H1 (cell line): ENCODE measurements at regions not wholly inside any gene's neighbourhood (a gene's known extent, or its start where the extent isn't known, plus 50 kb on each side); places are given as distances from the start of the nearest gene placed in this dataset.

Experiments used
- CTCF ChIA-PET: fragments of 300-600 bp; sonication (Branson Sonifier 250); formaldehyde crosslinking; loops from one replicate; lab custom pipeline; 2021; ENCODE audit not compliant: partially characterized antibody; lab: Charles Lee
- POLR2A ChIA-PET: fragments of 300-600 bp; sonication (Branson Sonifier 250); formaldehyde crosslinking; loops from one replicate; lab custom pipeline; 2021; ENCODE audit warnings: inconsistent platforms; ENCODE audit not compliant: partially characterized antibody; lab: Charles Lee
- DNase-seq, 2 experiments: peaks; one replicate each; pipeline versions ENCODE4 v3.0.0 to v3.0.0-alpha.2; 2010 to 2022; ENCODE audit warnings: low spot score in 2 of 2, low read depth in 1 of 2, mixed read lengths in 1 of 2
- FAIRE-seq: peaks from 2 replicates; lab custom pipeline; 2011; peaks lifted over from hg19 to GRCh38; lab: Jason Lieb, UNC
- H2AFZ ChIP-seq: 2 replicates; pipeline ENCODE4 v1.8.1; 2012; ENCODE audit warnings: low read length, inconsistent platforms
- H2AK5ac ChIP-seq: 2 replicates; pipeline ENCODE4 v1.6.1; 2013; ENCODE audit warnings: low read depth, low read length
- H2BK120ac ChIP-seq: replicated peaks from 2 replicates; pipeline ENCODE3; 2013; ENCODE audit warnings: low read depth, low read length, inconsistent platforms
- H2BK12ac ChIP-seq: 2 replicates; pipeline ENCODE4 v1.6.1; 2013; ENCODE audit warnings: low read depth, low read length
- H2BK15ac ChIP-seq: 2 replicates; pipeline ENCODE4 v1.6.1; 2013; ENCODE audit warnings: low read length
- H2BK20ac ChIP-seq: 2 replicates; pipeline ENCODE4 v1.6.1; 2013; ENCODE audit warnings: low read length
- H2BK5ac ChIP-seq: 2 replicates; pipeline ENCODE4 v1.6.1; 2013; ENCODE audit warnings: low read depth, low read length
- H3K14ac ChIP-seq: 2 replicates; pipeline ENCODE4 v1.6.1; 2013; ENCODE audit warnings: inconsistent platforms; ENCODE audit not compliant: insufficient read length
- H3K18ac ChIP-seq: 2 replicates; pipeline ENCODE4 v1.6.1; 2013; ENCODE audit warnings: low read length; ENCODE audit errors: extremely low read depth
- H3K23ac ChIP-seq: 2 replicates; pipeline ENCODE4 v1.6.1; 2013; ENCODE audit warnings: inconsistent platforms; ENCODE audit not compliant: insufficient read length
- H3K23me2 ChIP-seq: 2 replicates; pipeline ENCODE4 v1.6.1; 2013; ENCODE audit warnings: low read depth, low read length
- H3K27ac ChIP-seq: 2 replicates; pipeline ENCODE4 v1.6.1; 2011; ENCODE audit warnings: low read depth, low read length, inconsistent platforms
- H3K27me3 ChIP-seq, 4 experiments: replicated peaks in 1 of 4; 1 replicate in 1 of 4; 2 replicates in 3 of 4; pipeline versions ENCODE4 v1.6.1 to v1.8.1; 2011 to 2013; ENCODE audit warnings: low read length in 3 of 4, mild to moderate bottlenecking in 3 of 4, inconsistent platforms in 2 of 4, mixed read lengths in 2 of 4, moderate library complexity in 1 of 4; ENCODE audit not compliant: control insufficient read depth in 3 of 4, insufficient read depth in 3 of 4; ENCODE audit errors: extremely low read depth in 1 of 4
- H3K36me3 ChIP-seq, 4 experiments: 2 replicates each; pipeline versions ENCODE4 v1.6.1 to v1.8.1; 2011 to 2013; ENCODE audit warnings: mild to moderate bottlenecking in 4 of 4, low read length in 3 of 4, moderate library complexity in 2 of 4, control low read depth in 1 of 4, inconsistent platforms in 1 of 4; ENCODE audit not compliant: insufficient read depth in 4 of 4, control insufficient read depth in 2 of 4
- H3K4ac ChIP-seq: replicated peaks from 2 replicates; pipeline ENCODE3; 2013; ENCODE audit warnings: low read length, low read depth, mixed read lengths, inconsistent platforms; ENCODE audit not compliant: insufficient read length
- H3K4me1 ChIP-seq, 4 experiments: replicated peaks in 1 of 4; 1 replicate in 1 of 4; 2 replicates in 3 of 4; pipeline versions ENCODE4 v1.6.1 to v1.8.1; 2011 to 2013; ENCODE audit warnings: low read length in 3 of 4, inconsistent platforms in 2 of 4, mixed read lengths in 1 of 4; ENCODE audit not compliant: insufficient read depth in 4 of 4, control insufficient read depth in 3 of 4
- H3K4me2 ChIP-seq, 2 experiments: 2 replicates each; pipeline versions ENCODE4 v1.6.1 to v1.8.1; 2011 to 2013; ENCODE audit warnings: low read depth in 2 of 2, low read length in 2 of 2, control low read depth in 1 of 2, inconsistent platforms in 1 of 2, mild to moderate bottlenecking in 1 of 2; ENCODE audit not compliant: insufficient read depth in 1 of 2
- H3K4me3 ChIP-seq, 4 experiments: fragments of 200-600, 300-600 bp in 1 of 4; sonication (generic), shearing (Covaris generic), sonication (Bioruptor Twin) in 1 of 4; 2 replicates each; pipeline versions ENCODE4 v1.5.1 to v1.8.1; 2011 to 2016; ENCODE audit warnings: low read length in 4 of 4, low read depth in 3 of 4, control low read depth in 2 of 4, inconsistent platforms in 2 of 4, mild to moderate bottlenecking in 2 of 4, mixed read lengths in 1 of 4, moderate library complexity in 1 of 4; ENCODE audit not compliant: insufficient read depth in 2 of 4; ENCODE audit errors: extremely low read depth in 1 of 4
- H3K56ac ChIP-seq: replicated peaks from 2 replicates; pipeline ENCODE3; 2013; ENCODE audit warnings: low read depth, mild to moderate bottlenecking, mixed read lengths, low read length, inconsistent platforms; ENCODE audit not compliant: insufficient read length
- H3K79me1 ChIP-seq: 2 replicates; pipeline ENCODE4 v1.6.1; 2013; ENCODE audit warnings: low read depth, low read length, control low read depth
- H3K79me2 ChIP-seq, 2 experiments: 2 replicates each; pipeline versions ENCODE4 v1.6.1 to v1.8.1; 2012 to 2013; ENCODE audit warnings: low read length in 2 of 2, mild to moderate bottlenecking in 2 of 2, inconsistent platforms in 1 of 2; ENCODE audit not compliant: insufficient read depth in 2 of 2, control insufficient read depth in 1 of 2
- H3K9ac ChIP-seq, 4 experiments: replicated peaks in 1 of 4; 1 replicate in 1 of 4; 2 replicates in 3 of 4; pipeline versions ENCODE4 v1.6.1 to v1.8.1; 2011 to 2013; ENCODE audit warnings: low read depth in 3 of 4, low read length in 3 of 4, control low read depth in 2 of 4, mild to moderate bottlenecking in 2 of 4, moderate library complexity in 2 of 4, inconsistent platforms in 1 of 4; ENCODE audit errors: extremely low read depth in 1 of 4
- H3K9me3 ChIP-seq, 2 experiments: 2 replicates each; pipeline versions ENCODE4 v1.6.1 to v1.8.1; 2012 to 2013; ENCODE audit warnings: mild to moderate bottlenecking in 2 of 2, moderate library complexity in 2 of 2, control low read depth in 1 of 2, inconsistent platforms in 1 of 2, low read depth in 1 of 2, low read length in 1 of 2, mixed read lengths in 1 of 2; ENCODE audit not compliant: insufficient read depth in 2 of 2
- H4K20me1 ChIP-seq, 2 experiments: replicated peaks in 1 of 2; 2 replicates each; pipeline versions ENCODE3 to v1.8.1; 2011 to 2013; ENCODE audit warnings: inconsistent platforms in 2 of 2, low read length in 2 of 2, mild to moderate bottlenecking in 1 of 2; ENCODE audit not compliant: insufficient read depth in 2 of 2, control insufficient read depth in 1 of 2
- H4K5ac ChIP-seq: 2 replicates; pipeline ENCODE4 v1.6.1; 2013; ENCODE audit warnings: low read length, low read depth, mixed read lengths, inconsistent platforms; ENCODE audit not compliant: insufficient read length
- H4K8ac ChIP-seq: 2 replicates; pipeline ENCODE4 v1.8.0; 2013; ENCODE audit warnings: mild to moderate bottlenecking, moderate library complexity, low read length, inconsistent platforms; ENCODE audit not compliant: insufficient read depth; ENCODE audit errors: extremely low read depth
- H4K91ac ChIP-seq: replicated peaks from 2 replicates; pipeline ENCODE3; 2013; ENCODE audit warnings: low read length, mixed read lengths, inconsistent platforms; ENCODE audit not compliant: insufficient read length
- BACH1 ChIP-seq: IDR thresholded peaks from 2 replicates; pipeline ENCODE4 v1.6.1; 2012; ENCODE audit warnings: low read length, improper control_type of control experiment
- CTCF ChIP-seq, 3 experiments: IDR thresholded peaks; 1 replicate in 2 of 3; 2 replicates in 1 of 3; pipeline versions ENCODE4 v1.5.1 to v1.6.1; 2011; ENCODE audit warnings: low read length in 3 of 3, mild to moderate bottlenecking in 3 of 3, inconsistent platforms in 2 of 3, low read depth in 1 of 3, moderate library complexity in 1 of 3; ENCODE audit not compliant: insufficient read depth in 1 of 3; ENCODE audit errors: control extremely low read depth in 1 of 3
- EP300 ChIP-seq, 2 experiments: IDR thresholded peaks; 1 replicate in 1 of 2; 2 replicates in 1 of 2; pipeline ENCODE4 v1.6.1; 2011 to 2012; ENCODE audit warnings: low read depth in 2 of 2, low read length in 2 of 2, mild to moderate bottlenecking in 2 of 2, borderline replicate concordance in 1 of 2, inconsistent platforms in 1 of 2, moderate library complexity in 1 of 2
- HDAC2 ChIP-seq, 2 experiments: fragments of 300-600 bp in 1 of 2; sonication (generic) in 1 of 2; IDR thresholded peaks; 2 replicates each; pipeline ENCODE4 v1.6.1; 2011 to 2012; ENCODE audit warnings: low read depth in 2 of 2, low read length in 2 of 2, mild to moderate bottlenecking in 2 of 2, moderate library complexity in 2 of 2, borderline replicate concordance in 1 of 2, inconsistent platforms in 1 of 2
- HDAC6 ChIP-seq: IDR thresholded peaks from one replicate; pipeline ENCODE4 v1.7.1; 2012; ENCODE audit warnings: low read depth, mild to moderate bottlenecking, inconsistent platforms, low read length, moderate library complexity
- KDM5A ChIP-seq: fragments of 200-600 bp; IDR thresholded peaks from 2 replicates; pipeline ENCODE4 v1.7.1; 2012; ENCODE audit warnings: mild to moderate bottlenecking, low read length, inconsistent platforms, mixed read lengths
- RAD21 ChIP-seq, 2 experiments: IDR thresholded peaks in 1 of 2; conservative IDR thresholded peaks in 1 of 2; 2 replicates each; pipeline ENCODE4 v1.6.1; 2011; ENCODE audit warnings: low read depth in 2 of 2, low read length in 2 of 2, improper control_type of control experiment in 1 of 2, inconsistent platforms in 1 of 2, mild to moderate bottlenecking in 1 of 2, moderate library complexity in 1 of 2
- RBBP5 ChIP-seq: IDR thresholded peaks from 2 replicates; pipeline ENCODE4 v1.7.1; 2012; ENCODE audit warnings: low read depth, mild to moderate bottlenecking, inconsistent platforms, low read length, moderate library complexity, borderline replicate concordance
- YY1 ChIP-seq: IDR thresholded peaks from 2 replicates; pipeline ENCODE4 v1.6.1; 2011; ENCODE audit warnings: low read depth, mild to moderate bottlenecking, low read length
- WGBS, 2 experiments: shearing (Covaris generic) in 1 of 2; methylation state at CpG; one replicate each; pipeline versions ENCODE4 v1.1.6 to v1.1.7; 2013 to 2015; ENCODE audit warnings: low lambda C conversion rate in 2 of 2, mixed read lengths in 2 of 2, inconsistent platforms in 1 of 2, low coverage in 1 of 2, missing lambda C conversion rate in 1 of 2; ENCODE audit not compliant: insufficient replicate concordance in 2 of 2, insufficient coverage in 1 of 2, insufficient read length in 1 of 2; ENCODE audit errors: extremely low coverage in 1 of 2, missing lambda C conversion rate in 1 of 2; 5-methylcytosine and 5-hydroxymethylcytosine counted together

GRCh38 chr16:17839272-17839671 is 368.5 kb upstream of the XYLT1 start:
- Histone ChIP-seq H3K4me3 (no peak overlapping the region), H3K4ac (no peak overlapping the region), H3K27me3 (no peaks in the 10 kb centered on the region), H3K9me3 (no peaks in the 10 kb centered on the region), H3K23me2 (no peaks in the 10 kb centered on the region; the same call in 1 of the 2 replicates), H3K9ac (no peak overlapping the region), H3K14ac (no peak overlapping the region), H2AK5ac (no peak overlapping the region; the same call in 1 of the 2 replicates), H2BK5ac (peak overlapping the region; percentile 76; the same call in 1 of the 2 replicates), H2BK15ac (peak overlapping the region; percentile 48), H3K4me2 (no peak overlapping the region), H3K79me2 (no peaks in the 10 kb centered on the region), H3K79me1 (no peaks in the 10 kb centered on the region), H2BK120ac (no peak overlapping the region), H3K36me3 (no peaks in the 10 kb centered on the region), H3K27ac (no peak overlapping the region), H2BK20ac (peak overlapping the region; percentile 87; the same call in 1 of the 2 replicates), H3K23ac (no peak overlapping the region), H4K91ac (peak overlapping the region; percentile 7), H2AFZ (peak overlapping the region; percentile 34; the same call in 1 of the 2 replicates), H4K20me1 (no peaks in the 10 kb centered on the region), H2BK12ac (peak overlapping the region; percentile 89; the same call in 1 of the 2 replicates), H3K56ac (no peak overlapping the region), H3K18ac (no peak overlapping the region), H3K4me1 (peaks cover 4 to 16% (median 11%) of the 10 kb centered on the region in 4 experiments; a peak in 6 of 7 replicates), H4K8ac (no peak overlapping the region), H4K5ac (no peak overlapping the region)
- CTCF ChIA-PET = interaction anchor here (1.4 kb wide), 1 partner anchor 13 kb away, joined by 4 read pairs; no protein-coding TSS in a partner anchor
- WGBS, 2 experiments = 93% methylated on average over 9 of the region's 9 CpGs; no CpG with 5 or more reads in 1 of the 2 experiments
- FAIRE-seq (no peak), DNase-seq (no peak)
- POLR2A ChIA-PET = no interaction called here
- no peak for TF ChIP-seq BACH1
- no peak for TF ChIP-seq HDAC2 (IDR thresholded peaks at IDR 0.05; ENCODE audit: borderline replicate concordance in 1 of 2, low read depth in 2 of 2, low read length in 2 of 2)
- no peak for TF ChIP-seq EP300 (IDR thresholded peaks at IDR 0.05; ENCODE audit: borderline replicate concordance in 1 of 2, low read depth in 2 of 2, low read length in 2 of 2)
- no peak for TF ChIP-seq RAD21 (IDR thresholded peaks at IDR 0.05 in 1 of 2, conservative IDR thresholded peaks at IDR 0.05 in 1 of 2; ENCODE audit: low read depth in 2 of 2, low read length in 2 of 2)
- no peak for TF ChIP-seq YY1
- no peak for TF ChIP-seq HDAC6
- no peak for TF ChIP-seq KDM5A
- no peak for TF ChIP-seq RBBP5
- TF ChIP-seq CTCF (IDR thresholded peaks at IDR 0.05; ENCODE audit: control extremely low read depth in 1 of 3, insufficient read depth in 1 of 3, low read depth in 1 of 3, low read length in 3 of 3) = no peak
